SK-N-SH treated with all-trans-retinoic acid at 6 μM for 48 hours (cell line): ENCODE measurements at regions not wholly inside any gene's neighbourhood (a gene's known extent, or its start where the extent isn't known, plus 50 kb on each side); places are given as distances from the start of the nearest gene placed in this dataset.

Source experiments
- ATAC-seq: fragments of 200-7000 bp; cut with Tn5 transposase; 3 replicates; pipeline ENCODE4 v1.9.1; 2020; ENCODE audit warnings: mild to moderate bottlenecking, moderate library complexity
- ARNTL ChIP-seq: fragments of 450-650 bp; formaldehyde crosslinking; IDR thresholded peaks from 2 replicates; pipeline ENCODE4 v1.5.0; 2020; ENCODE audit warnings: low read depth, mild to moderate bottlenecking, moderate library complexity, borderline replicate concordance
- BACH2 ChIP-seq: fragments of 250-450 bp; sonication (Bioruptor Pico); IDR thresholded peaks from 2 replicates; pipeline ENCODE4 v1.9.0; 2021; ENCODE audit warnings: mild to moderate bottlenecking, borderline replicate concordance
- CREB5 ChIP-seq: fragments of 250-450 bp; sonication (Bioruptor Pico); IDR thresholded peaks from 2 replicates; pipeline ENCODE4 v1.5.1; 2020; ENCODE audit warnings: low read depth, mild to moderate bottlenecking, moderate library complexity
- CSDC2 ChIP-seq: fragments of 250-450 bp; sonication (Bioruptor Pico); IDR thresholded peaks from 2 replicates; pipeline ENCODE4 v1.5.0; 2020; ENCODE audit warnings: mild to moderate bottlenecking, moderate library complexity
- CSRNP3 ChIP-seq: fragments of 250-450 bp; sonication (Bioruptor Pico); IDR thresholded peaks from 2 replicates; pipeline ENCODE4 v1.5.1; 2021; ENCODE audit warnings: mild to moderate bottlenecking, moderate library complexity
- GLIS3 ChIP-seq: fragments of 250-450 bp; sonication (Bioruptor Pico); IDR thresholded peaks from 2 replicates; pipeline ENCODE4 v1.5.0; 2020; ENCODE audit warnings: mild to moderate bottlenecking, moderate library complexity
- ISL1 ChIP-seq: fragments of 250-450 bp; sonication (Bioruptor Pico); IDR thresholded peaks from 2 replicates; pipeline ENCODE4 v2.1.2; 2022; ENCODE audit warnings: mild to moderate bottlenecking, moderate library complexity
- OSR1 ChIP-seq: fragments of 250-450 bp; sonication (Bioruptor Pico); IDR thresholded peaks from 2 replicates; pipeline ENCODE4 v1.8.0; 2022; ENCODE audit warnings: moderate library complexity, mild to moderate bottlenecking, inconsistent platforms
- PATZ1 ChIP-seq: fragments of 250-450 bp; sonication (Bioruptor Pico); IDR thresholded peaks from 2 replicates; pipeline ENCODE4 v1.8.0; 2020; ENCODE audit warnings: mild to moderate bottlenecking, moderate library complexity, borderline replicate concordance
- POU6F1 ChIP-seq: fragments of 250-450 bp; sonication (Bioruptor Pico); IDR thresholded peaks from 2 replicates; pipeline ENCODE4 v1.8.0; 2021; ENCODE audit warnings: low read depth, mild to moderate bottlenecking, moderate library complexity, borderline replicate concordance
- PPARA ChIP-seq: fragments of 250-450 bp; sonication (Bioruptor Pico); IDR thresholded peaks from 2 replicates; pipeline ENCODE4 v1.5.0; 2020; ENCODE audit warnings: mild to moderate bottlenecking, borderline replicate concordance
- RARB ChIP-seq: fragments of 250-450 bp; sonication (Bioruptor Pico); IDR thresholded peaks from 2 replicates; pipeline ENCODE4 v1.8.0; 2021; ENCODE audit warnings: mild to moderate bottlenecking, moderate library complexity
- TCF4 ChIP-seq: fragments of 250-450 bp; sonication (Bioruptor Pico); IDR thresholded peaks from 2 replicates; pipeline ENCODE4 v1.8.0; 2021; ENCODE audit warnings: mild to moderate bottlenecking, moderate library complexity, borderline replicate concordance
- TOX ChIP-seq: fragments of 250-450 bp; sonication (Bioruptor Pico); IDR thresholded peaks from 2 replicates; pipeline ENCODE4 v1.8.0; 2021; ENCODE audit warnings: mild to moderate bottlenecking, moderate library complexity, borderline replicate concordance
- TSHZ2 ChIP-seq: fragments of 250-450 bp; sonication (Bioruptor Pico); IDR thresholded peaks from 2 replicates; pipeline ENCODE4 v1.5.0; 2020; ENCODE audit warnings: mild to moderate bottlenecking, moderate library complexity
- ZC3H10 ChIP-seq: fragments of 250-450 bp; sonication (Bioruptor Pico); IDR thresholded peaks from 2 replicates; pipeline ENCODE4 v1.5.1; 2021; ENCODE audit warnings: mild to moderate bottlenecking, moderate library complexity
- ZFP3 ChIP-seq: fragments of 250-450 bp; sonication (Bioruptor Pico); IDR thresholded peaks from 2 replicates; pipeline ENCODE4 v1.5.0; 2020; ENCODE audit warnings: mild to moderate bottlenecking, moderate library complexity
- ZFP30 ChIP-seq: fragments of 450-650 bp; formaldehyde crosslinking; IDR thresholded peaks from 2 replicates; pipeline ENCODE4 v1.5.0; 2022; ENCODE audit warnings: mild to moderate bottlenecking, moderate library complexity
- ZNF565 ChIP-seq: fragments of 450-650 bp; formaldehyde crosslinking; conservative IDR thresholded peaks from 2 replicates; pipeline ENCODE4 v1.5.0; 2020; ENCODE audit warnings: low read depth, mild to moderate bottlenecking, moderate library complexity
- ZNF8 ChIP-seq: fragments of 450-650 bp; formaldehyde crosslinking; IDR thresholded peaks from 2 replicates; pipeline ENCODE4 v1.5.0; 2020; ENCODE audit warnings: mild to moderate bottlenecking, moderate library complexity

GRCh38 chr3:154510780-154511179 lies 80.8 kb upstream of the GPR149 start:
- TF ChIP-seq ZFP30 (CRISPR knock-in tag) (no peak), ZFP3 (CRISPR knock-in tag) (no peak), OSR1 (CRISPR knock-in tag) (no peak), TOX (CRISPR knock-in tag) (no peak), CSRNP3 (CRISPR knock-in tag) (no peak), BACH2 (CRISPR knock-in tag) (no peak), PATZ1 (no peak), ZNF8 (CRISPR knock-in tag) (no peak), ISL1 (CRISPR knock-in tag) (no peak), RARB (no peak), POU6F1 (CRISPR knock-in tag) (no peak), CREB5 (CRISPR knock-in tag) (no peak), TSHZ2 (CRISPR knock-in tag) (no peak)
- ATAC-seq: no peak

- TF ChIP-seq GLIS3: no peak
- no peak for TF ChIP-seq BACH2 (CRISPR knock-in tag)
- TF ChIP-seq TOX (CRISPR knock-in tag): no peak
- no peak for TF ChIP-seq ZC3H10 (CRISPR knock-in tag)
- no peak for TF ChIP-seq ISL1 (CRISPR knock-in tag)
- TF ChIP-seq CREB5 (CRISPR knock-in tag): no peak
- no peak for TF ChIP-seq ZNF8 (CRISPR knock-in tag)
- no peak for TF ChIP-seq ARNTL (CRISPR knock-in tag)
- ATAC-seq: no peak
These were observed 77.7 kb upstream of the GPR149 start for GRCh38 chr3:154507727-154508126.

- ATAC-seq: no peak
- TF ChIP-seq BACH2 (CRISPR knock-in tag): no peak
- no peak for TF ChIP-seq TOX (CRISPR knock-in tag)
- TF ChIP-seq TCF4 (CRISPR knock-in tag): no peak
- no peak for TF ChIP-seq ISL1 (CRISPR knock-in tag)
- TF ChIP-seq ZC3H10 (CRISPR knock-in tag): no peak
- no peak for TF ChIP-seq CSDC2 (CRISPR knock-in tag)
- no peak for TF ChIP-seq RARB
- no peak for TF ChIP-seq ZNF8 (CRISPR knock-in tag)
- no peak for TF ChIP-seq TSHZ2 (CRISPR knock-in tag)
- TF ChIP-seq POU6F1 (CRISPR knock-in tag): no peak
- TF ChIP-seq CREB5 (CRISPR knock-in tag): no peak
- TF ChIP-seq ZNF565 (CRISPR knock-in tag): no peak
- no peak for TF ChIP-seq PPARA
These were observed 67.0 kb upstream of the GPR149 start for GRCh38 chr3:154496978-154497377.
